H1 (cell line): ENCODE measurements at regions not wholly inside any gene's neighbourhood (a gene's known extent, or its start where the extent isn't known, plus 50 kb on each side); places are given as distances from the start of the nearest gene placed in this dataset.

Experiments
- ASH2L ChIP-seq: fragments of 200-600, 300-600 bp; sonication (generic); IDR thresholded peaks from one replicate; pipeline ENCODE4 v1.7.1; 2017; ENCODE audit warnings: low read length
- CBX8 ChIP-seq: fragments of 300-800, 300-1000 bp; sonication (generic); IDR thresholded peaks from 2 replicates; pipeline ENCODE4 v1.7.1; 2016; ENCODE audit warnings: low read depth, low read length, borderline replicate concordance
- CHD7 ChIP-seq: fragments of 300-600 bp; sonication (generic); IDR thresholded peaks from 2 replicates; pipeline ENCODE4 v1.7.1; 2012; ENCODE audit warnings: low read length, moderate library complexity, mild to moderate bottlenecking, inconsistent platforms; ENCODE audit not compliant: insufficient replicate concordance
- FOSL1 ChIP-seq: IDR thresholded peaks from 2 replicates; pipeline ENCODE4 v1.6.1; 2011; ENCODE audit warnings: mild to moderate bottlenecking, low read depth, low read length, moderate library complexity; ENCODE audit not compliant: insufficient read depth
- KDM4A ChIP-seq: IDR thresholded peaks from one replicate; pipeline ENCODE4 v1.7.1; 2012; ENCODE audit warnings: low read depth, mild to moderate bottlenecking, moderate library complexity, low read length, inconsistent platforms; ENCODE audit not compliant: severe bottlenecking
- KDM5A ChIP-seq: fragments of 200-600 bp; IDR thresholded peaks from 2 replicates; pipeline ENCODE4 v1.7.1; 2012; ENCODE audit warnings: mild to moderate bottlenecking, low read length, inconsistent platforms, mixed read lengths
- MAFK ChIP-seq: IDR thresholded peaks from 2 replicates; pipeline ENCODE4 v1.6.1; 2012; ENCODE audit warnings: low read depth, mild to moderate bottlenecking, improper control_type of control experiment, low read length
- MAX ChIP-seq: IDR thresholded peaks from 2 replicates; pipeline ENCODE4 v1.6.1; 2012; ENCODE audit warnings: inconsistent platforms
- NRF1 ChIP-seq: IDR thresholded peaks from 2 replicates; pipeline ENCODE4 v1.6.1; 2011; ENCODE audit warnings: mild to moderate bottlenecking, low read depth, low read length, improper control_type of control experiment
- RAD21 ChIP-seq, 2 experiments: IDR thresholded peaks in 1 of 2; conservative IDR thresholded peaks in 1 of 2; 2 replicates each; pipeline ENCODE4 v1.6.1; 2011; ENCODE audit warnings: low read depth in 2 of 2, low read length in 2 of 2, improper control_type of control experiment in 1 of 2, inconsistent platforms in 1 of 2, mild to moderate bottlenecking in 1 of 2, moderate library complexity in 1 of 2
- USF2 ChIP-seq: IDR thresholded peaks from 2 replicates; pipeline ENCODE4 v1.6.1; 2011; ENCODE audit warnings: low read length, improper control_type of control experiment

GRCh38 chr5:68112658-68113057 lies 102.9 kb upstream of the PIK3R1 start (continued):
- TF ChIP-seq CHD7 = no peak
- TF ChIP-seq KDM4A = no peak
- TF ChIP-seq USF2 = no peak
- TF ChIP-seq MAX = no peak
- no peak for TF ChIP-seq KDM5A
- TF ChIP-seq FOSL1 = no peak
- TF ChIP-seq NRF1 = no peak
- TF ChIP-seq MAFK = no peak
- no peak for TF ChIP-seq RAD21 (IDR thresholded peaks at IDR 0.05 in 1 of 2, conservative IDR thresholded peaks at IDR 0.05 in 1 of 2; ENCODE audit: low read depth in 2 of 2, low read length in 2 of 2)
- no peak for TF ChIP-seq CBX8
- no peak for TF ChIP-seq ASH2L
